CD4-positive, alpha-beta T cell (primary cell): ENCODE measurements at regions not wholly inside any gene's neighbourhood (a gene's known extent, or its start where the extent isn't known, plus 50 kb on each side); places are given as distances from the start of the nearest gene placed in this dataset.

Source experiments
- ATAC-seq: fragments of 200-7000 bp; cut with Tn5 transposase; one replicate; pipeline ENCODE4 v1.10.0; 2022; ENCODE audit warnings: mild to moderate bottlenecking; ENCODE audit not compliant: poor library complexity
- CTCF ChIA-PET: fragments of 350-600 bp; sonication (Branson Sonifier 250); formaldehyde crosslinking; loops from one replicate; lab custom pipeline; 2021; ENCODE audit warnings: antibody characterized with exemption, inconsistent platforms; lab: Charles Lee
- POLR2A ChIA-PET: fragments of 350-600 bp; sonication (Branson Sonifier 250); formaldehyde crosslinking; loops from one replicate; lab custom pipeline; 2021; ENCODE audit warnings: antibody characterized with exemption, inconsistent platforms; lab: Charles Lee
- DNase-seq, 14 experiments: peaks; one replicate each; pipeline ENCODE4 v3.0.0-alpha.2; 2013 to 2020; ENCODE audit warnings: mixed read lengths in 2 of 14
- H3K27ac ChIP-seq, 2 donors: one replicate each; pipeline versions ENCODE4 v1.5.1 to v1.7.0; 2013; ENCODE audit warnings: low read length in 2 of 2, low read depth in 1 of 2, mild to moderate bottlenecking in 1 of 2
- H3K27me3 ChIP-seq, 2 experiments: 1 replicate in 1 of 2; 2 replicates in 1 of 2; pipeline versions ENCODE4 v1.6.1 to v1.7.0; 2013; ENCODE audit warnings: low read length in 2 of 2, control low read depth in 1 of 2, mild to moderate bottlenecking in 1 of 2, moderate library complexity in 1 of 2; ENCODE audit not compliant: insufficient read depth in 2 of 2, control insufficient read depth in 1 of 2
- H3K36me3 ChIP-seq: one replicate; pipeline ENCODE4 v1.6.1; 2013; ENCODE audit warnings: low read length, control low read depth; ENCODE audit not compliant: insufficient read depth
- H3K4me1 ChIP-seq: one replicate; pipeline ENCODE4 v1.6.1; 2013; ENCODE audit warnings: low read length, control low read depth; ENCODE audit not compliant: insufficient read depth
- H3K4me3 ChIP-seq: one replicate; pipeline ENCODE4 v1.5.1; 2013; ENCODE audit warnings: mild to moderate bottlenecking, low read length, moderate library complexity
- H3K9me3 ChIP-seq, 2 experiments: 1 replicate in 1 of 2; 2 replicates in 1 of 2; pipeline versions ENCODE4 v1.6.1 to v1.7.0; 2013; ENCODE audit warnings: low read length in 2 of 2, mild to moderate bottlenecking in 2 of 2, control low read depth in 1 of 2, moderate library complexity in 1 of 2; ENCODE audit not compliant: control insufficient read depth in 1 of 2, insufficient read depth in 1 of 2
- H3K27ac Mint-ChIP-seq: one replicate; pipeline ENCODE4 v1.8.0; 2020; ENCODE audit warnings: mixed read lengths
- H3K27me3 Mint-ChIP-seq: one replicate; pipeline ENCODE4 v1.8.0; 2021; ENCODE audit warnings: mixed read lengths
- H3K36me3 Mint-ChIP-seq: one replicate; pipeline ENCODE4 v1.8.0; 2021; ENCODE audit warnings: low read depth, mixed read lengths
- H3K4me1 Mint-ChIP-seq: one replicate; pipeline ENCODE4 v1.8.0; 2021; ENCODE audit warnings: low read depth, mixed read lengths
- H3K4me3 Mint-ChIP-seq: one replicate; pipeline ENCODE4 v1.8.0; 2020; ENCODE audit warnings: mild to moderate bottlenecking, mixed read lengths
- H3K9me3 Mint-ChIP-seq: one replicate; pipeline ENCODE4 v1.8.0; 2020; ENCODE audit warnings: mixed read lengths
- CTCF ChIP-seq: fragments of 200-600 bp; IDR thresholded peaks from one replicate; pipeline ENCODE4 v1.8.0; 2022; ENCODE audit warnings: antibody characterized with exemption, mild to moderate bottlenecking
- intact Hi-C, 2 experiments: fragments of 100-400 bp; cut with DNase I in 1 of 2; cut with micrococcal nuclease in 1 of 2; formaldehyde crosslinking; loops; one replicate each; pipeline versions ENCODE4 v1.15.1 to v1.9.0; 2023 to 2025; cut with DNase I, micrococcal nuclease

DNA sequence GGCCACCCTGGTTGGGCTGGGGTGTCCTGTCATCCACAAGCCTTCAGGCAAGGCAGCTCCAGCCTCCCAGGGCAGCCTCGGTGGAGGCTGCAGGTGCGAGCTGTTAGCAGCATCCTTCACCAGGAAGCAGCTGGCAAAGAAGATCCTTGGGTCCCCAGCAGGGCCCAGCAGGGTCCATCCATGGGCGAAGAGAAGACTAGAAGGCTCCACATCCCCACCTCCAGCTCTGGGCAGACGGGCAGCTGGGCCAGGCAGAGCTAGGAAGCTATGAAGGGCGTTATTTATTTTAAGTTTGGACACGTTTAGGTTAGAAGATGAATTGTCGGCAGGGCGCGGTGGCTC lies 348.5 kb downstream of the TCERG1L start:
- no peak overlapping the region for H3K27ac ChIP-seq
- H3K27me3 Mint-ChIP-seq: no peaks in the 10 kb centered on the region
- H3K9me3 ChIP-seq: peaks cover 0 to 22% of the 10 kb centered on the region in 2 experiments
- H3K4me3 Mint-ChIP-seq: no peak overlapping the region
- no peaks in the 10 kb centered on the region for H3K4me1 Mint-ChIP-seq
- H3K36me3 ChIP-seq: no peaks in the 10 kb centered on the region
- H3K27me3 ChIP-seq: no peaks in the 10 kb centered on the region
- no peak for DNase-seq
- no peaks in the 10 kb centered on the region for H3K36me3 Mint-ChIP-seq
- no peak for ATAC-seq
- ChIA-PET CTCF (no interaction called here), POLR2A (no interaction called here)
- intact Hi-C loops: no loop called here
- no peak for TF ChIP-seq CTCF
- H3K9me3 Mint-ChIP-seq: no peaks in the 10 kb centered on the region
- H3K4me3 ChIP-seq: no peak overlapping the region
- no peak overlapping the region for H3K27ac Mint-ChIP-seq
- H3K4me1 ChIP-seq: no peaks in the 10 kb centered on the region

GRCh38 chr10:130963786-130964522 lies 347.6 kb downstream of the TCERG1L start:
- Mint-ChIP-seq H3K27me3 (no peaks in the 10 kb centered on the region), H3K36me3 (no peaks in the 10 kb centered on the region), H3K27ac (no peak overlapping the region), H3K4me3 (no peak overlapping the region), H3K4me1 (no peaks in the 10 kb centered on the region), H3K9me3 (no peaks in the 10 kb centered on the region)
- ChIA-PET CTCF (no interaction called here), POLR2A (no interaction called here)
- peaks cover 0 to 22% of the 10 kb centered on the region in 2 experiments for H3K9me3 ChIP-seq
- DNase-seq (no peak), ATAC-seq (no peak)
- no peaks in the 10 kb centered on the region for H3K27me3 ChIP-seq
- no peaks in the 10 kb centered on the region for H3K36me3 ChIP-seq
- intact Hi-C loops: no loop called here
- no peak overlapping the region for H3K27ac ChIP-seq
- H3K4me3 ChIP-seq: no peak overlapping the region
- no peak for TF ChIP-seq CTCF
- H3K4me1 ChIP-seq: no peaks in the 10 kb centered on the region

DNA sequence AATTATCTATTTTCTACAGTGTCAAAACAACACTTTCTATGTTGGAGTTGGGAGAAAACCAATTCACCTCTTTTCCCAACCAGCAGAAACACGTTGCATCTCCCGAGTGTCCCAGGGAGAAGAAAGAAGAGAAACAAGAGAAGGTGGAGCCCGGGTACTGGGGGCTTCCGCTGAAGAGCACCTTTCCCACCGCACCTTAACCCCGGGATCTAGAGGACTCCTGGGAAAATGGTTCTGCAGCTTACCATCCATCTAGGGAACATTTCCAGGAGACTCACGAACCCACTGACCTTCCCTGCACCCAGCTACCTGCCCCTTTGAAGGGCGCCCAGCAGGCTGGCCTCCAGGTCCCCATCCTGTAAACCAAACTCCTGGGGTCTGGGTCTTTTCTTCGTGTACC lies 346.8 kb downstream of the TCERG1L start:
- no peak for TF ChIP-seq CTCF

More for the DNA sequence above, 346.8 kb downstream of the TCERG1L start:
- no peak overlapping the region for H3K27ac Mint-ChIP-seq
- Histone ChIP-seq H3K36me3 (no peaks in the 10 kb centered on the region), H3K27ac (no peak overlapping the region), H3K4me1 (no peaks in the 10 kb centered on the region), H3K27me3 (no peaks in the 10 kb centered on the region), H3K4me3 (no peak overlapping the region), H3K9me3 (peaks cover 0 to 22% of the 10 kb centered on the region in 2 experiments)
- H3K36me3 Mint-ChIP-seq: no peaks in the 10 kb centered on the region
- no peaks in the 10 kb centered on the region for H3K9me3 Mint-ChIP-seq
- H3K4me1 Mint-ChIP-seq: no peaks in the 10 kb centered on the region
- ChIA-PET POLR2A (no interaction called here), CTCF (no interaction called here)
- no peak overlapping the region for H3K4me3 Mint-ChIP-seq
- intact Hi-C loops: no loop called here
- no peaks in the 10 kb centered on the region for H3K27me3 Mint-ChIP-seq
- no peak for DNase-seq
- ATAC-seq: no peak
